Ascending aorta (tissue), 2 donors: ENCODE measurements at regions not wholly inside any gene's neighbourhood (a gene's known extent, or its start where the extent isn't known, plus 50 kb on each side); places are given as distances from the start of the nearest gene placed in this dataset.
"Not testable (repeated sequence)": the region's sequence is repeated elsewhere in the genome, so short reads cannot be mapped to it uniquely, and the experiment has no call there.

Source experiments
- DNase-seq, 2 donors: peaks; one replicate each; pipeline ENCODE4 v3.0.0-alpha.2; 2019; ENCODE audit warnings: low spot score in 2 of 2
- H3K27ac ChIP-seq, 2 donors: fragments of 200-600 bp; sonication (generic); one replicate each; pipeline ENCODE4 v1.5.1; 2016 to 2017; ENCODE audit warnings: mild to moderate bottlenecking in 1 of 2
- H3K27me3 ChIP-seq: fragments of 200-600 bp; sonication (generic); one replicate; pipeline ENCODE4 v1.5.1; 2017
- H3K36me3 ChIP-seq, 2 donors: fragments of 200-600 bp; sonication (generic); one replicate each; pipeline ENCODE4 v1.5.1; 2016
- H3K4me1 ChIP-seq, 2 donors: fragments of 200-600 bp; sonication (generic); one replicate each; pipeline ENCODE4 v1.5.1; 2016 to 2017; ENCODE audit warnings: mild to moderate bottlenecking in 1 of 2
- H3K4me3 ChIP-seq, 2 donors: fragments of 200-600 bp; sonication (generic); one replicate each; pipeline ENCODE4 v1.5.1; 2016 to 2017; ENCODE audit warnings: mild to moderate bottlenecking in 1 of 2
- H3K9me3 ChIP-seq, 2 donors: fragments of 200-600 bp; sonication (generic); one replicate each; pipeline ENCODE4 v1.5.1; 2016
- CTCF ChIP-seq, 3 experiments: fragments of 200-600 bp in 2 of 3; fragments of 450-650 bp in 1 of 3; sonication (generic) in 2 of 3; IDR thresholded peaks; one replicate each; pipeline ENCODE4 v1.5.1; 2016 to 2019; ENCODE audit warnings: antibody characterized with exemption in 3 of 3, mild to moderate bottlenecking in 1 of 3, moderate library complexity in 1 of 3
- intact Hi-C: fragments of 100-400 bp; cut with DNase I; formaldehyde crosslinking; loops from one replicate; pipeline ENCODE4 v1.15.1; 2023

GRCh38 chr16:29313559-29314048 is 92.9 kb downstream of the NPIPB11 start:
- DNase-seq = no peak
- no peak overlapping the region for H3K4me3 ChIP-seq
- H3K9me3 ChIP-seq = no peaks in the 10 kb centered on the region
- intact Hi-C loops = loop anchor here (5.0 kb wide), 1 partner anchor 86 kb away; no protein-coding TSS in a partner anchor
- H3K27me3 ChIP-seq = no peaks in the 10 kb centered on the region
- no peak overlapping the region for H3K27ac ChIP-seq
- no peaks in the 10 kb centered on the region for H3K4me1 ChIP-seq
- H3K36me3 ChIP-seq = no peaks in the 10 kb centered on the region
- TF ChIP-seq CTCF (IDR thresholded peaks at IDR 0.05) = no peak

- Histone ChIP-seq H3K4me1 (no peaks in the 10 kb centered on the region), H3K9me3 (no peaks in the 10 kb centered on the region), H3K27me3 (no peaks in the 10 kb centered on the region), H3K36me3 (no peaks in the 10 kb centered on the region), H3K4me3 (no peak overlapping the region), H3K27ac (no peak overlapping the region)
- intact Hi-C loops = loop anchor here (5.0 kb wide), 1 partner anchor 86 kb away; no protein-coding TSS in a partner anchor
- DNase-seq = no peak
- no peak for TF ChIP-seq CTCF (IDR thresholded peaks at IDR 0.05)
These were observed 93.5 kb downstream of the NPIPB11 start for GRCh38 chr16:29312835-29313558.

- not testable (repeated sequence) for H3K4me3 ChIP-seq, DNase-seq, H3K4me1 ChIP-seq, H3K27me3 ChIP-seq, H3K36me3 ChIP-seq, H3K9me3 ChIP-seq, H3K27ac ChIP-seq
- intact Hi-C loops = loop anchor here (5.0 kb wide), 1 partner anchor 85 kb away; no protein-coding TSS in a partner anchor
These were observed 94.2 kb downstream of the NPIPB11 start for GRCh38 chr16:29312345-29312675.

- no peak overlapping the region for H3K4me3 ChIP-seq
- H3K27ac ChIP-seq = peak overlapping the region in 1 of 2 donors; percentile 2
- H3K4me1 ChIP-seq = no peaks in the 10 kb centered on the region
- no peaks in the 10 kb centered on the region for H3K27me3 ChIP-seq
- H3K9me3 ChIP-seq = no peaks in the 10 kb centered on the region
- DNase-seq = no peak
- TF ChIP-seq CTCF (IDR thresholded peaks at IDR 0.05) = no peak
- no peaks in the 10 kb centered on the region for H3K36me3 ChIP-seq
- intact Hi-C loops = loop anchor here (5.0 kb wide), 1 partner anchor 84 kb away; no protein-coding TSS in a partner anchor
These were observed 94.8 kb downstream of the NPIPB11 start for GRCh38 chr16:29311461-29312344.

GRCh38 chr16:29310852-29311314 is 95.6 kb downstream of the NPIPB11 start:
- no peak overlapping the region for H3K4me3 ChIP-seq
- no peaks in the 10 kb centered on the region for H3K9me3 ChIP-seq
- peak overlapping the region; percentile 2 to 46 for H3K27ac ChIP-seq
- no peak for DNase-seq
- H3K4me1 ChIP-seq = no peaks in the 10 kb centered on the region
- H3K36me3 ChIP-seq = no peaks in the 10 kb centered on the region
- TF ChIP-seq CTCF (IDR thresholded peaks at IDR 0.05) = peak in 2 of 3 experiments; percentile 18 to 38
- intact Hi-C loops = loop anchor here (5.0 kb wide), 1 partner anchor 84 kb away; no protein-coding TSS in a partner anchor
- no peaks in the 10 kb centered on the region for H3K27me3 ChIP-seq

GRCh38 chr16:29310243-29310642 is 96.3 kb downstream of the NPIPB11 start:
- not testable (repeated sequence) for H3K9me3 ChIP-seq, H3K4me3 ChIP-seq, H3K27ac ChIP-seq, H3K27me3 ChIP-seq, H3K36me3 ChIP-seq, H3K4me1 ChIP-seq, DNase-seq
- intact Hi-C loops = loop anchor here (5.0 kb wide), 1 partner anchor 83 kb away; no protein-coding TSS in a partner anchor

- H3K36me3 ChIP-seq, H3K4me3 ChIP-seq, H3K9me3 ChIP-seq, H3K4me1 ChIP-seq, DNase-seq, H3K27ac ChIP-seq, H3K27me3 ChIP-seq, intact Hi-C loops: not testable (repeated sequence)
These were observed 96.9 kb downstream of the NPIPB11 start for GRCh38 chr16:29309601-29310000.
